HG03565 (cell line): ENCODE measurements at regions not wholly inside any gene's neighbourhood (a gene's known extent, or its start where the extent isn't known, plus 50 kb on each side); places are given as distances from the start of the nearest gene placed in this dataset.

Experiments used
- ATAC-seq: cut with Tn5 transposase; IDR thresholded peaks from one replicate; pipeline ENCODE4 v1.9.1; 2021; ENCODE audit warnings: mild to moderate bottlenecking, moderate library complexity; ENCODE audit not compliant: unreplicated experiment

DNA sequence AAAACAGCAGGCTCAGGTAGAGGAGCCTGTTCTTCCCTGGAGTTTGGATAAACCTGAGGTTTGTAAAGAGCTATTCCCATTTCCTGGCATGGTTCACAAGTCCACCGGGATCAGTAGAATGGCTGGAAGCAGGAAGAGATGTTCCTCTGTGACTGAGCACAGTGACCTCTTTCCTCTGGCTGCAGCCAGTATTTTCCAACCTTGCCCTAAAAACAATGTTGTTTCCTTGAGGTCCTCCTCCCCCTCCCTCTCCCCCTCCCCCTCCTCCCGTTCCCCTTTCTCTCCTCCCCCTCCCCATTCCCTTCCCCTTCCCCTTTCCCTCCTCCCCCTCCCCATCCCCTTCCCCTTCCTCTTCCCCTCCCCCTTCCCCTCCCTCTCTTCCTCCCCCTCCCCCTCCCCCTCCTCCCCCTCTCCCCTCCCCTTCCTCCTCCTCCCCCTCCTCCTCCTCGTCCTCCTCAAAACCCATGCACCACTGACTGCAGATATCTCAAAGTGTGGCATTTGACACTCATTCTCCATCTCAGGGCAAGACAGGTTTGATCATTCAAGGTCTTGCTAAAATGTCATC, 58.9 kb upstream of the MON1B start:
- ATAC-seq: no peak

DNA sequence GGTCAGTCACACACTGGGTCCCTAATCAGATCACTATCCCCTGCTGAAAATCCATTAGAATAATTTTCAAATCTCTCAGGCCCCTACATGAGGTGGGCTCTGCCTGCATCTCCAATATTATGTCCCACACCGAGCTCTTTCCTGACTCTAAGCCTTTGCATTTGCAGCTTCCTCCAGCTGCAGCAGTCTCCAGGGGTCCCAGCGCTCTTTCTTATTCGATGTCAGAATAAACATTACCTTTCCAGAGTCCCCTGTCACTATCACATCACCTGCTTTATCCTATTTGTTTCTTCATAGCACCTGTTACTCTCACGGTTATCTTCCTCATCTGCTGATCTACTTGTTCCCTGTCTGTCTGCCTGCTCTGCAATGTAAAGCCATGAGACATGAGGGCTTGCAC, 57.3 kb upstream of the MON1B start:
- no peak for ATAC-seq

- no peak for ATAC-seq
Observed at GRCh38 chr16:77137045-77137444, 53.9 kb upstream of the MON1B start.
